ENCODE measurements at regions not wholly inside any gene's neighbourhood (a gene's known extent, or its start where the extent isn't known, plus 50 kb on each side); places are given as distances from the start of the nearest gene placed in this dataset.
"Not testable (repeated sequence)": the region's sequence is repeated elsewhere in the genome, so short reads cannot be mapped to it uniquely, and the experiment has no call there.

DNA sequence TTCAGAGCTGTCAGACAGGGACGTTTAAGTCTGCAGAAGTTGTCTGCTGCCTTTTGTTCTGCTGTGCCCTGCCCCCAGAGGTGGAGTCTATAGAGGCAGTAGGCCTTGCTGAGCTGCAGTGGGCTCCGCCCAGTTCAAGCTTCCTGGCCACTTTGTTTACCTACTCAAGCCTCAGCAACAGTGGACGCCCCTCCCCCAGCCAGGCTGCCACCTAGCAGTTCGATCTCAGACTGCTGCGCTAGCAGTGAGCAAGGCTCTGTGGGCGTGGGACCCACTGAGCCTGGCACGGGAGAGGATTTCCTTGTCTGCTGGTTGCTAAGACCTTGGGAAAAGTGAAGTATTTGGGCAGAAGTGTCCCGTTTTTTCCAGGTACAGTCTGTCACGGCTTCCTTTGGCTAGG lies 59.6 kb upstream of the SMARCAD1 start (continued):
- TF ChIP-seq, protein P1, sequence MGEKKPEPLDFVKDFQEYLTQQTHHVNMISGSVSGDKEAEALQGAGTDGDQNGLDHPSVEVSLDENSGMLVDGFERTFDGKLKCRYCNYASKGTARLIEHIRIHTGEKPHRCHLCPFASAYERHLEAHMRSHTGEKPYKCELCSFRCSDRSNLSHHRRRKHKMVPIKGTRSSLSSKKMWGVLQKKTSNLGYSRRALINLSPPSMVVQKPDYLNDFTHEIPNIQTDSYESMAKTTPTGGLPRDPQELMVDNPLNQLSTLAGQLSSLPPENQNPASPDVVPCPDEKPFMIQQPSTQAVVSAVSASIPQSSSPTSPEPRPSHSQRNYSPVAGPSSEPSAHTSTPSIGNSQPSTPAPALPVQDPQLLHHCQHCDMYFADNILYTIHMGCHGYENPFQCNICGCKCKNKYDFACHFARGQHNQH (CRISPR knock-in tag; IDR thresholded peaks at IDR 0.05), result 0 out of 2 replicates have a peak, but pooled peaks have one; percentile 21
- peak; percentile 65; the same call in 1 of the 2 replicates for TF ChIP-seq PITX1 (CRISPR knock-in tag; IDR thresholded peaks at IDR 0.05)
- TF ChIP-seq ETV5 (CRISPR knock-in tag; IDR thresholded peaks at IDR 0.05; ENCODE audit: borderline replicate concordance), result peak; percentile 43; the same call in 1 of the 2 replicates
- TF ChIP-seq ARNTL (CRISPR knock-in tag; IDR thresholded peaks at IDR 0.05), result 0 out of 2 replicates have a peak, but pooled peaks have one; percentile 28
- TF ChIP-seq SOX6, SOX13, FOXA1 (IDR thresholded peaks at IDR 0.05): not testable (repeated sequence)
- TF ChIP-seq SOX6 (CRISPR knock-in tag; IDR thresholded peaks at IDR 0.05), result peak; percentile 90
- peak; percentile 32; the same call in 1 of the 2 replicates for TF ChIP-seq RFXAP (CRISPR knock-in tag; IDR thresholded peaks at IDR 0.05; ENCODE audit: borderline replicate concordance)
- TF ChIP-seq ZMYM4 (CRISPR knock-in tag; IDR thresholded peaks at IDR 0.05), result peak; percentile 73
- TF ChIP-seq HDAC2 (CRISPR knock-in tag; IDR thresholded peaks at IDR 0.05), result peak; percentile 32; the same call in 1 of the 2 replicates
- TF ChIP-seq, protein P2, sequence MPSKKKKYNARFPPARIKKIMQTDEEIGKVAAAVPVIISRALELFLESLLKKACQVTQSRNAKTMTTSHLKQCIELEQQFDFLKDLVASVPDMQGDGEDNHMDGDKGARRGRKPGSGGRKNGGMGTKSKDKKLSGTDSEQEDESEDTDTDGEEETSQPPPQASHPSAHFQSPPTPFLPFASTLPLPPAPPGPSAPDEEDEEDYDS (CRISPR knock-in tag; IDR thresholded peaks at IDR 0.05), result peak; percentile 49; the same call in 1 of the 2 replicates
- peak; percentile 54; the same call in 1 of the 2 replicates for TF ChIP-seq ZNF317 (CRISPR knock-in tag; IDR thresholded peaks at IDR 0.05)
- TF ChIP-seq SOX13 (CRISPR knock-in tag; conservative IDR thresholded peaks at IDR 0.05 in 1 of 2, IDR thresholded peaks at IDR 0.05 in 1 of 2), result peak in 1 of 2 experiments; percentile 72; a peak in 2 of 4 replicates
- TF ChIP-seq, protein P3, sequence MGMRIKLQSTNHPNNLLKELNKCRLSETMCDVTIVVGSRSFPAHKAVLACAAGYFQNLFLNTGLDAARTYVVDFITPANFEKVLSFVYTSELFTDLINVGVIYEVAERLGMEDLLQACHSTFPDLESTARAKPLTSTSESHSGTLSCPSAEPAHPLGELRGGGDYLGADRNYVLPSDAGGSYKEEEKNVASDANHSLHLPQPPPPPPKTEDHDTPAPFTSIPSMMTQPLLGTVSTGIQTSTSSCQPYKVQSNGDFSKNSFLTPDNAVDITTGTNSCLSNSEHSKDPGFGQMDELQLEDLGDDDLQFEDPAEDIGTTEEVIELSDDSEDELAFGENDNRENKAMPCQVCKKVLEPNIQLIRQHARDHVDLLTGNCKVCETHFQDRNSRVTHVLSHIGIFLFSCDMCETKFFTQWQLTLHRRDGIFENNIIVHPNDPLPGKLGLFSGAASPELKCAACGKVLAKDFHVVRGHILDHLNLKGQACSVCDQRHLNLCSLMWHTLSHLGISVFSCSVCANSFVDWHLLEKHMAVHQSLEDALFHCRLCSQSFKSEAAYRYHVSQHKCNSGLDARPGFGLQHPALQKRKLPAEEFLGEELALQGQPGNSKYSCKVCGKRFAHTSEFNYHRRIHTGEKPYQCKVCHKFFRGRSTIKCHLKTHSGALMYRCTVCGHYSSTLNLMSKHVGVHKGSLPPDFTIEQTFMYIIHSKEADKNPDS (CRISPR knock-in tag; IDR thresholded peaks at IDR 0.05), result peak; percentile 50; the same call in 1 of the 2 replicates
- 0 out of 2 replicates have a peak, but pooled peaks have one; percentile 30 for TF ChIP-seq ZNF33B (CRISPR knock-in tag; IDR thresholded peaks at IDR 0.05)
- TF ChIP-seq ELF1 (CRISPR knock-in tag; IDR thresholded peaks at IDR 0.05), result 0 out of 2 replicates have a peak, but pooled peaks have one; percentile 24
- peak; percentile 61; the same call in 1 of the 2 replicates for TF ChIP-seq ELF3 (CRISPR knock-in tag; IDR thresholded peaks at IDR 0.05)
- TF ChIP-seq FOXA1 (CRISPR knock-in tag; IDR thresholded peaks at IDR 0.05), result peak; percentile 84
- peak; percentile 40; the same call in 1 of the 2 replicates for TF ChIP-seq CBX5 (CRISPR knock-in tag; IDR thresholded peaks at IDR 0.05; ENCODE audit: borderline replicate concordance)
- peak; percentile 48; the same call in 1 of the 2 replicates for TF ChIP-seq TBX2 (CRISPR knock-in tag; IDR thresholded peaks at IDR 0.05; ENCODE audit: borderline replicate concordance)
- TF ChIP-seq, protein P4, sequence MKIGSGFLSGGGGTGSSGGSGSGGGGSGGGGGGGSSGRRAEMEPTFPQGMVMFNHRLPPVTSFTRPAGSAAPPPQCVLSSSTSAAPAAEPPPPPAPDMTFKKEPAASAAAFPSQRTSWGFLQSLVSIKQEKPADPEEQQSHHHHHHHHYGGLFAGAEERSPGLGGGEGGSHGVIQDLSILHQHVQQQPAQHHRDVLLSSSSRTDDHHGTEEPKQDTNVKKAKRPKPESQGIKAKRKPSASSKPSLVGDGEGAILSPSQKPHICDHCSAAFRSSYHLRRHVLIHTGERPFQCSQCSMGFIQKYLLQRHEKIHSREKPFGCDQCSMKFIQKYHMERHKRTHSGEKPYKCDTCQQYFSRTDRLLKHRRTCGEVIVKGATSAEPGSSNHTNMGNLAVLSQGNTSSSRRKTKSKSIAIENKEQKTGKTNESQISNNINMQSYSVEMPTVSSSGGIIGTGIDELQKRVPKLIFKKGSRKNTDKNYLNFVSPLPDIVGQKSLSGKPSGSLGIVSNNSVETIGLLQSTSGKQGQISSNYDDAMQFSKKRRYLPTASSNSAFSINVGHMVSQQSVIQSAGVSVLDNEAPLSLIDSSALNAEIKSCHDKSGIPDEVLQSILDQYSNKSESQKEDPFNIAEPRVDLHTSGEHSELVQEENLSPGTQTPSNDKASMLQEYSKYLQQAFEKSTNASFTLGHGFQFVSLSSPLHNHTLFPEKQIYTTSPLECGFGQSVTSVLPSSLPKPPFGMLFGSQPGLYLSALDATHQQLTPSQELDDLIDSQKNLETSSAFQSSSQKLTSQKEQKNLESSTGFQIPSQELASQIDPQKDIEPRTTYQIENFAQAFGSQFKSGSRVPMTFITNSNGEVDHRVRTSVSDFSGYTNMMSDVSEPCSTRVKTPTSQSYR (CRISPR knock-in tag; IDR thresholded peaks at IDR 0.05; ENCODE audit: borderline replicate concordance), result peak; percentile 96
- TF ChIP-seq FOXO1 (CRISPR knock-in tag; IDR thresholded peaks at IDR 0.05), result peak; percentile 69; the same call in 1 of the 2 replicates
- TF ChIP-seq TARDBP (CRISPR knock-in tag; IDR thresholded peaks at IDR 0.05), result peak; percentile 61; the same call in 1 of the 2 replicates
- peak; percentile 27 for TF ChIP-seq TEAD3 (CRISPR knock-in tag; optimal IDR thresholded peaks at IDR 0.05; ENCODE audit: borderline replicate concordance)
- 0 out of 2 replicates have a peak, but pooled peaks have one; percentile 16 for TF ChIP-seq BHLHE40 (IDR thresholded peaks at IDR 0.05; ENCODE audit: low read length)

Measured in HepG2 (cell line).